ENCODE measurements at regions not wholly inside any gene's neighbourhood (a gene's known extent, or its start where the extent isn't known, plus 50 kb on each side); places are given as distances from the start of the nearest gene placed in this dataset.

DNA sequence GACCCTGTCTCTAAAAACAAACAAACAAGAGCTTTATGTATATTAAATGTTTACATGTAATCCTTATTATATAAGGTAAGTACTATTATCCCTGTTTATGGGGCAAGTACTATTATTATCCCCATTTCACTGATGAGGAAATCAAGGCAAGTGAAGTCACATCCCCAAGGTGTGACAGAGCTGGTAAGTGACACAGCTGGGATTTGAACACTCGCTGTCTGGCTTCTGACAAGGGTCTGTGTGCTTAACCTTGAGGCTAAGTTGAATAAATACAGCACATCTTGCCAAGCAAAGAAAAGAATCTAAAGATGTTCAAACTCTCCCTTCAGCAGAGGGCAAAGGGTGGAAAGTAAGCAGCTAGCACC lies 167.9 kb upstream of the IRF2BP2 start:
- no peaks in the 10 kb centered on the region for H3K4me1 Mint-ChIP-seq
- H3K36me3 Mint-ChIP-seq (ENCODE audit: low read depth) = no peaks in the 10 kb centered on the region
- no peak overlapping the region for H3K27ac Mint-ChIP-seq
- no peak overlapping the region for H3K4me3 Mint-ChIP-seq
- no peak for TF ChIP-seq CTCF (IDR thresholded peaks at IDR 0.05; ENCODE audit: unreplicated experiment in 3 of 3)
- no peaks in the 10 kb centered on the region for H3K27me3 Mint-ChIP-seq (ENCODE audit: low read depth)
- H3K9me3 Mint-ChIP-seq = peaks cover 6% of the 10 kb centered on the region

DNA sequence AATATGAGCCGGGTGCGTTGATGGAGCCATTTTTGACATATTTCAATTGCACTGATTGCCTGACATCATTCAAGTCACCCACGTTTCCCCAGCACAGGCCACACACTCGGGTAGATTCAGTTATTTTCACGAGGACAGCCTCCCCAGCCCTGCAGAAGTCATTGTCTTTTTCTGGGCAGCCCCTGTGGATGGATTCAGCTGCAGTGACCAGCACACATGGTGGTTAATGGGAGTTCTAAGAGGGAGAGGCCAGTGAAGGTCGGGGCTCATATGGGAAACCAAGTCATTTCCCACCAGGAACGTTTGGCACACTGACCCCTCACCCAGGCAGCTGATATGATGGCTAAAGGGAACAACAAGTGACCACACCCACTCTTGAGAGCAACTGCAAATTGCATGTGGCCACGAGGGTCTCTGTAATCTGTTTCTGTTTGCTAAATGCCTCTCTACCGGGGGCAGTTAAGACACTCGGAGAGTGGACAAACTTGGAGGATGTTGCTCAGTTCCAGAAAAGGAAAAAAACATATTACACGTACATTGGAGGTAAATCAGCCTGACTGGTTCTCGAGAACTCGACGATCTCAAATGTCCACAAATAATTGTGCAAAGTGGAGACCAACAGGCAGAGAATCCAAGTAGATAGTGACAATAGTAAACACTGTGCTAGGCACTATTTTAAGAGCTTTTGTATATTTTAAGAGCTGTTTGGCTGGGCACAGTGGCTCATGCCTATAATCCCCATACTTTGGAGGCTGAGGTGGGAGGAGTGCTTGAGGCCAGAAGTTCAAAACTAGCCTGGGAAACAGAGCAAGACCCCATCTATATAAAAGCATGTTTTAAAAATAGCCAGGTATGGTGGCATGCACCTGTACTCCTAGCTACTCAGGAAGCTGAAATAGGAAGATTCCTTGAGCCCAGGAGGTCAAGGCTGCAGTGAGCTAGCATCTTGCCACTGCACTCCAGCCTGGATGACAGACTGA lies 167.2 kb upstream of the IRF2BP2 start:
- Mint-ChIP-seq H3K27me3 (ENCODE audit: low read depth) (no peaks in the 10 kb centered on the region), H3K9me3 (peaks cover 6% of the 10 kb centered on the region), H3K4me3 (no peak overlapping the region), H3K27ac (no peak overlapping the region), H3K36me3 (ENCODE audit: low read depth) (no peaks in the 10 kb centered on the region), H3K4me1 (peaks cover 3% of the 10 kb centered on the region)
- no peak for TF ChIP-seq CTCF (IDR thresholded peaks at IDR 0.05; ENCODE audit: unreplicated experiment in 3 of 3)

DNA sequence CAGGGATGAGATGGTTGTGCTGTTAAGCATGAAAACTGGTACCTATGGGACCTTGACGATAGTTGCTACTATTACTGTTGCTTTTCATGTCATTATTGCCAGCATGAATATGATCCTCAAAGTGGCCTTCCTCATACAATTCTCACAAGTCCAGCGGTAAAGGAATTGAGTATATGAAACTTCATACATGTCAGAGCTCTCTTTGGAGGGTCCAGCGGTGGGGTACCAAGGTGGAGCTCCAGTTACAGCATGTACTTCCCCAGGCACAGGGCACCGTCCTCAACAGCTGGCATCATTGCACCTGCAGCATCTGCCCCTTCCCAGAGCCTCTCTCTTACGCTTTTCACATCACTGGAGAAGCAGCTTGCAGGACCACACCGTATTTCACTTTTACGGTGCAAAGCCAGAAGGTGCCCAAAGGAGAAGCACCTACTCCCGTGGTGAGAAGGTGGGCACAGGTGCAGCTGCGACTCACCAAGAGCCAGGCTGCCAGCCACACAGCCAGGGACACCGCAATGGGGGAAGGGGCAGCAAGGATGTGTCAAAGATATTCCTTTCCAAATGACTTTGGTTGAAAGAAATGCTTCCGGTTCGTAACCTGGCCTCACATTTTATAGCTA lies 166.4 kb upstream of the IRF2BP2 start:
- H3K36me3 Mint-ChIP-seq (ENCODE audit: low read depth) = no peaks in the 10 kb centered on the region

GRCh38 chr1:234775477-234776246 lies 165.7 kb upstream of the IRF2BP2 start:
- no peaks in the 10 kb centered on the region for H3K27me3 Mint-ChIP-seq (ENCODE audit: low read depth)
- no peaks in the 10 kb centered on the region for H3K36me3 Mint-ChIP-seq (ENCODE audit: low read depth)
- no peak for TF ChIP-seq CTCF (IDR thresholded peaks at IDR 0.05; ENCODE audit: unreplicated experiment in 3 of 3)
- no peak overlapping the region for H3K27ac Mint-ChIP-seq
- peaks cover 6% of the 10 kb centered on the region for H3K9me3 Mint-ChIP-seq
- H3K4me1 Mint-ChIP-seq = peaks cover 18% of the 10 kb centered on the region
- H3K4me3 Mint-ChIP-seq = no peak overlapping the region

More for the DNA sequence above, 166.4 kb upstream of the IRF2BP2 start:
- Mint-ChIP-seq H3K27me3 (ENCODE audit: low read depth) (no peaks in the 10 kb centered on the region), H3K9me3 (peaks cover 6% of the 10 kb centered on the region), H3K4me3 (no peak overlapping the region), H3K4me1 (peaks cover 11% of the 10 kb centered on the region), H3K27ac (no peak overlapping the region)
- TF ChIP-seq CTCF (IDR thresholded peaks at IDR 0.05; ENCODE audit: unreplicated experiment in 3 of 3) = no peak

DNA sequence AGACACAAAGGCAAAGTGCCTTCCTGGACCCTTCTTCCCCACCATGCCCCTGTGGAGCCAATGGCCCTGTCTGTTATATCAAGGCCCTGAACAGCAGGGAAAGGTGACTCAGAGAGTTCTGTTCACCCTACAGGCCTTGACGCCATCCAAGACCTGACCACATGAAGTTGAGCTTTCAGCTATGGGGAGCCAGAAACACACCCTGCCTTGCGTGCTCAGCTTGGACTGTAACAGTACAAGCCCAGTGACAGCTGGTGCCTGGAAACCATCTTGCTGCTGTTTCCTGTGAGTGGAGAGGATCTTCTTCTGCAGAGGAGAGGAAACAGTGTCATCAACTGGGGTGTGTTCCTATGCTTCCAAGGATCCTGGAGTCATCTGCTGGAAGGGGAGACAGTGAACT lies 165.0 kb upstream of the IRF2BP2 start:
- Mint-ChIP-seq H3K27ac (no peak overlapping the region), H3K27me3 (ENCODE audit: low read depth) (no peaks in the 10 kb centered on the region), H3K9me3 (peaks cover 6% of the 10 kb centered on the region), H3K4me1 (peaks cover 25% of the 10 kb centered on the region), H3K36me3 (ENCODE audit: low read depth) (no peaks in the 10 kb centered on the region), H3K4me3 (no peak overlapping the region)
- no peak for TF ChIP-seq CTCF (IDR thresholded peaks at IDR 0.05; ENCODE audit: unreplicated experiment in 3 of 3)
